Body of pancreas (tissue), 4 donors: ENCODE measurements at regions not wholly inside any gene's neighbourhood (a gene's known extent, or its start where the extent isn't known, plus 50 kb on each side); places are given as distances from the start of the nearest gene placed in this dataset.

Experiments used
- CTCF ChIP-seq, 7 experiments: fragments of 450-650 bp in 4 of 7; fragments of 200-600 bp in 3 of 7; sonication (generic) in 3 of 7; IDR thresholded peaks; one replicate each; pipeline ENCODE4 v1.5.1; 2016 to 2019; ENCODE audit warnings: antibody characterized with exemption in 7 of 7
- POLR2A ChIP-seq, 3 donors: fragments of 450-650 bp; IDR thresholded peaks; one replicate each; pipeline ENCODE4 v1.6.1; 2016; ENCODE audit warnings: antibody characterized with exemption in 3 of 3, mild to moderate bottlenecking in 2 of 3

- TF ChIP-seq CTCF (IDR thresholded peaks at IDR 0.05): no peak
- no peak for TF ChIP-seq POLR2A (IDR thresholded peaks at IDR 0.05)
These were observed 341.5 kb upstream of the CDH10 start for GRCh38 chr5:24986326-24986725.
